Chondrocyte (in vitro differentiated cells): ENCODE measurements at regions not wholly inside any gene's neighbourhood (a gene's known extent, or its start where the extent isn't known, plus 50 kb on each side); places are given as distances from the start of the nearest gene placed in this dataset.

Experiments used
- DNase-seq: peaks from one replicate; pipeline ENCODE4 v3.0.0; 2021; ENCODE audit warnings: mixed read lengths, low spot score
- H3K27ac Mint-ChIP-seq: one replicate; pipeline ENCODE4 v1.8.0; 2021; ENCODE audit warnings: mild to moderate bottlenecking, moderate library complexity, mixed read lengths; ENCODE audit not compliant: unreplicated experiment
- H3K27me3 Mint-ChIP-seq: 2 replicates; pipeline ENCODE4 v1.8.0; 2021; ENCODE audit warnings: low read depth, mixed read lengths
- H3K36me3 Mint-ChIP-seq: 2 replicates; pipeline ENCODE4 v1.8.0; 2021; ENCODE audit warnings: low read depth, mixed read lengths
- H3K4me1 Mint-ChIP-seq: 2 replicates; pipeline ENCODE4 v1.8.0; 2021; ENCODE audit warnings: low read depth, mild to moderate bottlenecking, mixed read lengths
- H3K4me3 Mint-ChIP-seq: one replicate; pipeline ENCODE4 v1.8.0; 2021; ENCODE audit warnings: mild to moderate bottlenecking, moderate library complexity, mixed read lengths; ENCODE audit not compliant: unreplicated experiment
- H3K9me3 Mint-ChIP-seq: 2 replicates; pipeline ENCODE4 v1.8.0; 2021; ENCODE audit warnings: low read depth, mixed read lengths
- TF ChIP-seq, protein P1 (sequence below): fragments of 200-600 bp; sonication (generic); IDR thresholded peaks from 2 replicates; pipeline ENCODE4 v1.5.0; 2021; ENCODE audit warnings: antibody characterized with exemption, mild to moderate bottlenecking, moderate library complexity

DNA sequence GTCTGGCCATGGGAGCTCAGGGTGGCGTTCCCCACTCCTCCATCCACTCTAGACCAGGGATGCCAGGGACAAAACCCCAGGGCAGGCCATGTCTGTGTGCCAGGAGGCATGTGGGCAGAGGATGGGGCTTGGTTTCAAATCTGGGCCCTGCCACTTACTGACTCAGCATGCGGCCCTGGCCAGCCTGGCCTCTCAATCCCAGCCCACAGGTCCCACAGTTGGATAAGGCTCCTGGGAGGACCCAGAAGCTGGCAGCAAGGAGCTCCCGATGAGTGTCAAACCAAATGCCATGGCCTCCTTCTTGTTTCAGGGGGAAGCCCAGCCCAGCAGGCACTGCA, 1290.4 kb downstream of the BRD1 start:
- no peaks in the 10 kb centered on the region for H3K27me3 Mint-ChIP-seq
- peaks cover 8% of the 10 kb centered on the region for H3K4me1 Mint-ChIP-seq
- TF ChIP-seq, protein P1, sequence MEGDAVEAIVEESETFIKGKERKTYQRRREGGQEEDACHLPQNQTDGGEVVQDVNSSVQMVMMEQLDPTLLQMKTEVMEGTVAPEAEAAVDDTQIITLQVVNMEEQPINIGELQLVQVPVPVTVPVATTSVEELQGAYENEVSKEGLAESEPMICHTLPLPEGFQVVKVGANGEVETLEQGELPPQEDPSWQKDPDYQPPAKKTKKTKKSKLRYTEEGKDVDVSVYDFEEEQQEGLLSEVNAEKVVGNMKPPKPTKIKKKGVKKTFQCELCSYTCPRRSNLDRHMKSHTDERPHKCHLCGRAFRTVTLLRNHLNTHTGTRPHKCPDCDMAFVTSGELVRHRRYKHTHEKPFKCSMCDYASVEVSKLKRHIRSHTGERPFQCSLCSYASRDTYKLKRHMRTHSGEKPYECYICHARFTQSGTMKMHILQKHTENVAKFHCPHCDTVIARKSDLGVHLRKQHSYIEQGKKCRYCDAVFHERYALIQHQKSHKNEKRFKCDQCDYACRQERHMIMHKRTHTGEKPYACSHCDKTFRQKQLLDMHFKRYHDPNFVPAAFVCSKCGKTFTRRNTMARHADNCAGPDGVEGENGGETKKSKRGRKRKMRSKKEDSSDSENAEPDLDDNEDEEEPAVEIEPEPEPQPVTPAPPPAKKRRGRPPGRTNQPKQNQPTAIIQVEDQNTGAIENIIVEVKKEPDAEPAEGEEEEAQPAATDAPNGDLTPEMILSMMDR: no peak
- H3K27ac Mint-ChIP-seq: no peak overlapping the region
- no peaks in the 10 kb centered on the region for H3K36me3 Mint-ChIP-seq
- H3K4me3 Mint-ChIP-seq: no peak overlapping the region
- no peak for DNase-seq
- no peaks in the 10 kb centered on the region for H3K9me3 Mint-ChIP-seq

DNA sequence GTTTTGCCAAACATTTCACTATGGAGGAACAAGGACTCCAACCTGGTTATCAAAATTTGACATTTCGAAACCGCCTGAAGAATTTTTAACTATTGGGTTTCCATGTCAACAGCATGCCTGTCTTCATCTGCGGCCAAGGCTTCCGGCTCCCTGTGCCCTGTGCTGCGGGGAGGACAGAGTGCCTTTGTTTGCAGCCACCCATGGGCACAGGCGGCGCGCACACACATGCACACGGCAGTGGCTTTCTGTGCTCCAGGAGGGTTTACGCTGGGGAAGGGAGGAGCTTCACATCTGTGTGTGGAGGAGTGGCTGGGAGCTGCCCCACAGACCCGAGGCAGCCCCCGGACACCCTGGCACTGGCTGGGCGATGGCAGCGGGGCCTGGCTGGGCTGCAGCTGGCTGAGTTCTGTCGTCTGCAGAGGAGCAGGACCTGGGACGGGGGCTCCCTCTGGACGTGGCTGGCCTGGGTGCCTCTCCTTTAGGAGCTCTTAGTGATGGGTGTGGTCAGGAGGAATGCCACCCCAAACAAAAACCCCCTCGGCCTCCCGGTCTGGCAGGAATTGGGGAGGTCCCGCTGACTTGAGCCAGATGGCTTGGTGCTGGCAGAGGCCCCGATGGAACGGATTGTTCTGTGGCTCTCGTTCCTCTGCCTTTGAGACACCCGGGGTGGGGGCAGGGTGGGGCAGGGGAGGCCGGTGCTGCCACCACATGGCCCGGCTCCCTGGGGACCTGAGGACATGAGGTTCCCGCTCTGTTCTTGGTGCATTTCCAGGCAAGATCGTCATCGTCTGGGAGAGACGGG, 1290.9 kb downstream of the BRD1 start:
- no peaks in the 10 kb centered on the region for H3K36me3 Mint-ChIP-seq

DNA sequence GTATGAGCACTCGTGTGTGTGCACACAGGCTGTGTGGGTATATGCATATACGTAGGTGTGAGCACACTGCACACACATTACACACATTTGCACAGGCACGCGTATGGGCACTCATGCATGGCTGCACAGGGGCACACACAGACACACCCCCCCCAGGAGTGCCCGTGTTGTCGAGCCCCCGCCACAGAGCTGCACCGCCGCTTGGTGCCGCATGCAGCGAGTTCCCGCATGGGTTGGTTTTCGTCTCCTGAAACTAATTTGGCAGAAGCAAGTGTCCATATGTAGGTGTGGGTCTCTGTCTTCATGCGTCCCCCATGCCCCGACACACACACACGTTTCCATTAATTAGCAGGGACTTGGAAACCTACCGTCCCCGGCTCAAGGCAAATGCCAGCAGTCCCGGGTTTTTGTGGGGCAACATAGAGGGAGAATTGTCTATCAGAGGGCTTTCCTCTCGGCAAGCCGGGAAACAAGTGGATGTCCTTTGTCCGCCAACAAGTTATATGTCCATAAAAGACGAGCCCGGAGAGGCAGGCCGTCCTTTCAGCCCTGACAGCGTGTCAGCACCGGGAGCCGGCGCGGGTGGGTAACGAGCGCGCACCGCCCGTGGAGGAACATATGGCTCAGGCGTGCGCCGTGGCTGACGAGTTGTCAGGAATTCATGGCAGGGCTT, 1291.7 kb downstream of the BRD1 start:
- peak overlapping the region; percentile 51 for H3K4me3 Mint-ChIP-seq
- H3K27me3 Mint-ChIP-seq: no peaks in the 10 kb centered on the region
- H3K27ac Mint-ChIP-seq: no peak overlapping the region
- no peak for DNase-seq
- TF ChIP-seq, protein P1: no peak
- H3K9me3 Mint-ChIP-seq: no peaks in the 10 kb centered on the region
- H3K36me3 Mint-ChIP-seq: no peaks in the 10 kb centered on the region
- H3K4me1 Mint-ChIP-seq: peaks cover 8% of the 10 kb centered on the region

More for the DNA sequence above, 1290.9 kb downstream of the BRD1 start:
- Mint-ChIP-seq H3K4me1 (peaks cover 8% of the 10 kb centered on the region), H3K27me3 (no peaks in the 10 kb centered on the region), H3K9me3 (no peaks in the 10 kb centered on the region), H3K27ac (no peak overlapping the region), H3K4me3 (peak overlapping the region; percentile 51)
- no peak for DNase-seq
- TF ChIP-seq, protein P1: no peak

DNA sequence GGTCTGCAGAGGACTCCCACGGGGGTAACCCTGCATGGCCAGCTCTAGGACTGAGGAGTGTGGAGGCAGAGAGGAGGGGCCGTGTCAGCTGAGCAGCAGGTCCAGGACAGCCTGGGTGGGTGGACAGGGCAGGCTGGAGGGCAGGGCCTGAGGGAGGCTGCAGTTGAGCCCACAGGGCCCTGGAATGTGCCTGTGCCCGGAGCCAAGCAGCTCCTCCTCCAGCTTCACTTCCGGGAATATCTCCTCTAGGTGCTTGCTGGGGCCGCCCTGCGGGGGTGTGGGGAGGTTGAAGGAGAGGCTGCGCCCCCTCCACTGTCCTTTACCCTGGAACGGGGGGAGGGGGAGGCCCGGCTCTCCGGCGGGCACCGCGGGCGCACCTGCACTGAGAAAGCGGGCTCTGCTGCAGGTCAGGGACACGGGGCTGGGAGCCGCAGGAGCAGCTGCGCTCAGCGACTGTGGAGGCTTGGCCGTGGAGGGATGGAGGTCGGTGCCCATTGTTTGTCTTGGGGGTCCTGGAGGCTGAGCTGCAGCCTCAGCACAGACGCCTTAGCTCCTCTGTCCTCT, 1293.2 kb downstream of the BRD1 start:
- no peak overlapping the region for H3K27ac Mint-ChIP-seq
- H3K36me3 Mint-ChIP-seq: no peaks in the 10 kb centered on the region
- no peak overlapping the region for H3K4me3 Mint-ChIP-seq
- H3K4me1 Mint-ChIP-seq: peaks cover 8% of the 10 kb centered on the region
- TF ChIP-seq, protein P1: no peak
- no peaks in the 10 kb centered on the region for H3K27me3 Mint-ChIP-seq
- no peak for DNase-seq
- no peaks in the 10 kb centered on the region for H3K9me3 Mint-ChIP-seq

DNA sequence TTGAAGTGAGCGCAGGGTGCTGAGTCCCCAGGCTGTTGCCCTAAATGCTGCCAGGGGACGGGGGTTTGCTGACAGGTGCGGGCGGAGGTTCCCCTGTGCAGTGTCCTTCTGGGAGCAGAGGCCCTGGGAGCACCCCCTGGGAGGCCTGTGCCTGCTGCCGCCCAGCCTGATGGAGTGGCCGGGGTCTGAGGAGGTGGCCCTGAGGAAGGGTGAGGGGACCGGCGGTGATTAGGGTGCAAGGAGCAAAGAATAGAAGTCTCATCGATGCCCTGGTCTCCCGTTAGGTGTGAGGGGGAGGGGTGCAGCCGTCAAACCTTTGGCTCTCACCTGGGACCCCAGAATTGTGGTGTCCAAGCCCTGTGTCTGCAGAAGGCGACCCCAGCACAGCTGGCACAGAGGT, 1294.7 kb downstream of the BRD1 start:
- TF ChIP-seq, protein P1: no peak
- no peak overlapping the region for H3K4me3 Mint-ChIP-seq

More for the DNA sequence above, 1294.7 kb downstream of the BRD1 start:
- H3K36me3 Mint-ChIP-seq: no peaks in the 10 kb centered on the region
- H3K27ac Mint-ChIP-seq: no peak overlapping the region
- H3K4me1 Mint-ChIP-seq: peaks cover 8% of the 10 kb centered on the region
- H3K9me3 Mint-ChIP-seq: no peaks in the 10 kb centered on the region
- no peaks in the 10 kb centered on the region for H3K27me3 Mint-ChIP-seq
- no peak for DNase-seq
